Transverse colon (tissue), 4 donors: ENCODE measurements at regions not wholly inside any gene's neighbourhood (a gene's known extent, or its start where the extent isn't known, plus 50 kb on each side); places are given as distances from the start of the nearest gene placed in this dataset.
"Not testable (repeated sequence)": the region's sequence is repeated elsewhere in the genome, so short reads cannot be mapped to it uniquely, and the experiment has no call there.

Experiments
- DNase-seq: peaks from one replicate; pipeline ENCODE4 v3.0.0-alpha.2; 2019
- H3K27ac ChIP-seq, 4 donors: fragments of 200-600 bp; sonication (generic); 2 replicates each; pipeline ENCODE4 v1.5.1; 2016 to 2018; ENCODE audit warnings: inconsistent platforms in 4 of 4
- H3K27me3 ChIP-seq: fragments of 200-600 bp; sonication (generic); 2 replicates; pipeline ENCODE4 v1.5.1; 2017; ENCODE audit warnings: inconsistent platforms
- H3K36me3 ChIP-seq, 4 donors: fragments of 200-600 bp; sonication (generic); 2 replicates each; pipeline ENCODE4 v1.5.1; 2017 to 2019; ENCODE audit warnings: inconsistent platforms in 4 of 4
- H3K4me1 ChIP-seq, 4 donors: fragments of 200-600 bp; sonication (generic); 2 replicates each; pipeline ENCODE4 v1.5.1; 2017 to 2020; ENCODE audit warnings: inconsistent platforms in 4 of 4
- H3K4me3 ChIP-seq, 4 donors: fragments of 200-600 bp; sonication (generic); 1 replicate in 1 of 4; 2 replicates in 3 of 4; pipeline versions ENCODE4 v1.5.1 to v1.6.1; 2017 to 2019; ENCODE audit warnings: inconsistent platforms in 4 of 4
- H3K9me3 ChIP-seq, 2 donors: fragments of 200-600 bp; sonication (generic); 2 replicates each; pipeline ENCODE4 v1.5.1; 2017 to 2019; ENCODE audit warnings: inconsistent platforms in 2 of 2
- CTCF ChIP-seq, 5 experiments: fragments of 200-600 bp in 3 of 5; fragments of 450-650 bp in 2 of 5; sonication (generic) in 3 of 5; IDR thresholded peaks; 1 replicate in 2 of 5; 2 replicates in 3 of 5; pipeline ENCODE4 v1.5.1; 2016 to 2017; ENCODE audit warnings: antibody characterized with exemption in 5 of 5, inconsistent platforms in 3 of 5, mild to moderate bottlenecking in 2 of 5, moderate library complexity in 1 of 5
- EP300 ChIP-seq: sonication (generic); formaldehyde crosslinking; IDR thresholded peaks from one replicate; pipeline ENCODE4 v1.6.1; 2017; ENCODE audit warnings: antibody characterized with exemption, low read depth
- POLR2A ChIP-seq: fragments of 450-650 bp; IDR thresholded peaks from one replicate; pipeline ENCODE4 v1.6.1; 2016; ENCODE audit warnings: antibody characterized with exemption, mild to moderate bottlenecking, moderate library complexity
- POLR2AphosphoS5 ChIP-seq, 3 donors: sonication (generic); formaldehyde crosslinking; IDR thresholded peaks; one replicate each; pipeline ENCODE4 v1.6.1; 2016; ENCODE audit warnings: antibody characterized with exemption in 3 of 3
- WGBS, 2 donors: methylation state at CpG; one replicate each; pipeline ENCODE4 v1.1.5; 2018; ENCODE audit warnings: low coverage in 1 of 2; 5-methylcytosine and 5-hydroxymethylcytosine counted together
- in situ Hi-C, 4 donors: fragments of 200-750 bp; cut with MboI; loops; one replicate each; pipeline versions ENCODE4 v1.15.0 to v1.15.1; 2017; ENCODE audit warnings: low sequenced_read_pairs in 3 of 4, low pct_ligation_motif_present in 1 of 4, low pct_unique_long_range_greater_than_20kb in 1 of 4
- intact Hi-C: fragments of 100-400 bp; cut with DNase I; formaldehyde crosslinking; loops from one replicate; pipeline ENCODE4 v1.15.1; 2023; ENCODE audit warnings: low total_unique reads

- intact Hi-C loops, result no loop called here
- Histone ChIP-seq H3K4me1 (no peaks in the 10 kb centered on the region), H3K4me3 (no peak overlapping the region), H3K27ac (no peak overlapping the region), H3K36me3 (no peaks in the 10 kb centered on the region), H3K27me3 (no peaks in the 10 kb centered on the region), H3K9me3 (no peaks in the 10 kb centered on the region)
- no peak for DNase-seq
- TF ChIP-seq POLR2A (no peak), EP300 (no peak), POLR2AphosphoS5 (IDR thresholded peaks at IDR 0.05) (no peak)
- in situ Hi-C loops, result no loop called here
- WGBS, 2 donors, result 71% methylated on average over 3 of the region's 3 CpGs
Measured at GRCh38 chr10:61020420-61021158, 76.6 kb upstream of the RHOBTB1 start.

GRCh38 chr10:61018146-61018545 is 74.2 kb upstream of the RHOBTB1 start:
- DNase-seq, result no peak
- Histone ChIP-seq H3K4me1 (no peaks in the 10 kb centered on the region), H3K27ac (no peak overlapping the region), H3K9me3 (no peaks in the 10 kb centered on the region), H3K36me3 (no peaks in the 10 kb centered on the region), H3K27me3 (no peaks in the 10 kb centered on the region), H3K4me3 (no peak overlapping the region)
- no peak for TF ChIP-seq POLR2A
- TF ChIP-seq EP300, result no peak
- TF ChIP-seq CTCF (IDR thresholded peaks at IDR 0.05), result no peak
- TF ChIP-seq POLR2AphosphoS5 (IDR thresholded peaks at IDR 0.05), result no peak
- intact Hi-C loops, result no loop called here
- in situ Hi-C loops, result no loop called here

- no peak for DNase-seq
- Histone ChIP-seq H3K27me3 (no peaks in the 10 kb centered on the region), H3K9me3 (no peaks in the 10 kb centered on the region), H3K4me1 (no peaks in the 10 kb centered on the region), H3K27ac (no peak overlapping the region), H3K4me3 (no peak overlapping the region), H3K36me3 (no peaks in the 10 kb centered on the region)
- TF ChIP-seq CTCF (IDR thresholded peaks at IDR 0.05) (no peak), EP300 (no peak), POLR2AphosphoS5 (IDR thresholded peaks at IDR 0.05) (no peak), POLR2A (no peak)
- 69 to 88% methylated on average over 1 of the region's 1 CpG for WGBS, 2 donors
- in situ Hi-C loops (no loop called here), intact Hi-C loops (no loop called here)
Measured at GRCh38 chr10:61016630-61017029, 72.6 kb upstream of the RHOBTB1 start.

GRCh38 chr10:61016007-61016406 is 72.0 kb upstream of the RHOBTB1 start:
- H3K9me3 ChIP-seq, result no peaks in the 10 kb centered on the region
- no peaks in the 10 kb centered on the region for H3K27me3 ChIP-seq
- H3K4me3 ChIP-seq, result no peak overlapping the region
- H3K36me3 ChIP-seq, result no peaks in the 10 kb centered on the region
- no peak overlapping the region for H3K27ac ChIP-seq
- WGBS, 2 donors, result 71 to 75% methylated on average over 2 of the region's 2 CpGs
- in situ Hi-C loops, result no loop called here
- TF ChIP-seq POLR2A (no peak), POLR2AphosphoS5 (IDR thresholded peaks at IDR 0.05) (no peak), EP300 (no peak), CTCF (IDR thresholded peaks at IDR 0.05) (no peak)
- intact Hi-C loops, result no loop called here
- DNase-seq, result no peak
- H3K4me1 ChIP-seq, result no peaks in the 10 kb centered on the region

GRCh38 chr10:61010863-61011262 is 66.9 kb upstream of the RHOBTB1 start:
- Histone ChIP-seq H3K27ac (no peak overlapping the region), H3K4me3 (no peak overlapping the region), H3K9me3 (no peaks in the 10 kb centered on the region), H3K36me3 (no peaks in the 10 kb centered on the region), H3K27me3 (no peaks in the 10 kb centered on the region), H3K4me1 (no peaks in the 10 kb centered on the region)
- in situ Hi-C loops, result no loop called here
- DNase-seq, result no peak
- intact Hi-C loops, result no loop called here
- WGBS, 2 donors, result 80 to 81% methylated on average over 1 of the region's 1 CpG
- no peak for TF ChIP-seq POLR2A
- no peak for TF ChIP-seq CTCF (IDR thresholded peaks at IDR 0.05)
- TF ChIP-seq EP300, result no peak
- no peak for TF ChIP-seq POLR2AphosphoS5 (IDR thresholded peaks at IDR 0.05)

- H3K36me3 ChIP-seq, H3K27ac ChIP-seq, H3K9me3 ChIP-seq, intact Hi-C loops, in situ Hi-C loops, DNase-seq, H3K4me3 ChIP-seq: not testable (repeated sequence)
- 95 to 99% methylated on average over 2 to 3 of the region's 3 CpGs for WGBS, 2 donors
- Histone ChIP-seq H3K27me3 (peaks cover 15% of the 10 kb centered on the region), H3K4me1 (peaks cover 0 to 21% (median 10%) of the 10 kb centered on the region in 4 donors)
Measured at GRCh38 chr10:61003069-61003468, 59.1 kb upstream of the RHOBTB1 start.
